K562 (cell line): ENCODE measurements at regions not wholly inside any gene's neighbourhood (a gene's known extent, or its start where the extent isn't known, plus 50 kb on each side); places are given as distances from the start of the nearest gene placed in this dataset.

Experiments
- ATAC-seq: fragments of 200-7000 bp; cut with Tn5 transposase; 3 replicates; pipeline ENCODE4 v1.9.1; 2020; ENCODE audit warnings: moderate library complexity
- BruUV-seq: library from RNA; stranded (reverse); fragments of 400-500 nt; replicated peaks from 2 replicates; lab custom pipeline; 2021; lab: Mats Ljungman, UMichigan
- CTCF ChIA-PET: fragments of 300-600 bp; formaldehyde crosslinking; extraction: SDS; loops from one replicate; lab custom pipeline; 2021; ENCODE audit warnings: low intra/inter-chr PET ratio; lab: Yijun Ruan, JAX
- POLR2A ChIA-PET: fragments of 300-600, 350-650 bp; sonication (Branson Sonifier 250); formaldehyde crosslinking; extraction: SDS; loops from one replicate; lab custom pipeline; 2021; ENCODE audit warnings: antibody characterized with exemption, inconsistent platforms; lab: Yijun Ruan, JAX
- DNase-seq, 4 experiments: peaks; one replicate each; pipeline versions ENCODE4 v3.0.0 to v3.0.0-alpha.2; 2011 to 2018; ENCODE audit warnings: low spot score in 3 of 4, mixed read lengths in 3 of 4; ENCODE audit errors: extremely low read depth in 1 of 4
- FAIRE-seq: peaks from 2 replicates; lab custom pipeline; 2011; peaks lifted over from hg19 to GRCh38; lab: Jason Lieb, UNC
- H2AFZ ChIP-seq: 2 replicates; pipeline ENCODE4 v1.6.0; 2011; ENCODE audit warnings: low read depth, low read length, control low read depth, inconsistent platforms
- H3K27ac ChIP-seq: fragments of 200-600 bp; 3 replicates; pipeline ENCODE4 v1.8.0; 2011; ENCODE audit warnings: low read depth, mild to moderate bottlenecking, control low read depth, inconsistent platforms, low read length, moderate library complexity, mixed read lengths; ENCODE audit errors: extremely low read depth
- H3K27me3 ChIP-seq, 2 experiments: fragments of 300-600 bp in 1 of 2; 2 replicates in 1 of 2; 3 replicates in 1 of 2; pipeline versions ENCODE4 v1.6.0 to v1.8.0; 2011; ENCODE audit warnings: inconsistent platforms in 2 of 2, low read length in 2 of 2, mild to moderate bottlenecking in 1 of 2, mixed read lengths in 1 of 2, moderate library complexity in 1 of 2; ENCODE audit not compliant: control insufficient read depth in 2 of 2, insufficient read depth in 2 of 2
- H3K36me3 ChIP-seq: fragments of 300-600 bp; 3 replicates; pipeline ENCODE4 v1.8.0; 2011; ENCODE audit warnings: mild to moderate bottlenecking, low read length, inconsistent platforms; ENCODE audit not compliant: control insufficient read depth, insufficient read depth
- H3K4me1 ChIP-seq, 2 experiments: fragments of 200-600 bp in 1 of 2; replicated peaks in 1 of 2; 2 replicates in 1 of 2; 3 replicates in 1 of 2; pipeline versions ENCODE4 v1.5.1 to v1.8.0; 2011; ENCODE audit warnings: inconsistent platforms in 2 of 2, low read length in 2 of 2, mild to moderate bottlenecking in 1 of 2, mixed read lengths in 1 of 2, moderate library complexity in 1 of 2; ENCODE audit not compliant: control insufficient read depth in 2 of 2, insufficient read depth in 2 of 2
- H3K4me2 ChIP-seq: 2 replicates; pipeline ENCODE4 v1.6.1; 2011; ENCODE audit warnings: low read length, control low read depth, inconsistent platforms, mixed read lengths; ENCODE audit not compliant: insufficient read depth
- H3K4me3 ChIP-seq: fragments of 200-600 bp; sonication (generic), shearing (Covaris generic); 2 replicates; pipeline ENCODE4 v1.5.1; 2016; ENCODE audit warnings: control low read depth, inconsistent platforms
- H3K79me2 ChIP-seq: fragments of 200-600 bp; 3 replicates; pipeline ENCODE4 v1.8.0; 2011; ENCODE audit warnings: low read length, inconsistent platforms; ENCODE audit not compliant: control insufficient read depth, insufficient read depth
- H3K9ac ChIP-seq, 2 experiments: 2 replicates each; pipeline versions ENCODE4 v1.6.0 to v1.6.1; 2011; ENCODE audit warnings: low read depth in 2 of 2, low read length in 2 of 2, control low read depth in 1 of 2, inconsistent platforms in 1 of 2, mild to moderate bottlenecking in 1 of 2, mixed read lengths in 1 of 2; ENCODE audit not compliant: insufficient read depth in 1 of 2
- H3K9me1 ChIP-seq: one replicate; pipeline ENCODE4 v1.6.0; 2011; ENCODE audit warnings: inconsistent platforms, mild to moderate bottlenecking, low read length, moderate library complexity; ENCODE audit not compliant: control insufficient read depth, insufficient read depth
- H3K9me3 ChIP-seq: replicated peaks from 2 replicates; pipeline ENCODE4 v1.5.1; 2011; ENCODE audit warnings: low read depth, low read length, inconsistent platforms; ENCODE audit not compliant: control insufficient read depth, insufficient read depth
- H4K20me1 ChIP-seq: replicated peaks from 2 replicates; pipeline ENCODE4 v1.6.1; 2011; ENCODE audit warnings: low read length, inconsistent platforms, mixed read lengths; ENCODE audit not compliant: control insufficient read depth, insufficient read depth
- BRF2 ChIP-seq: IDR thresholded peaks from 3 replicates; pipeline ENCODE4 v1.6.1; 2011; ENCODE audit warnings: borderline replicate concordance, mild to moderate bottlenecking; ENCODE audit not compliant: insufficient read length, insufficient read depth
- CBX3 ChIP-seq, 2 experiments: IDR thresholded peaks; 1 replicate in 1 of 2; 2 replicates in 1 of 2; pipeline ENCODE4 v1.6.1; 2012; ENCODE audit warnings: inconsistent platforms in 2 of 2, low read length in 2 of 2, borderline replicate concordance in 1 of 2, control low read depth in 1 of 2
- HDAC2 ChIP-seq: fragments of 450-650 bp; IDR thresholded peaks from 2 replicates; pipeline ENCODE4 v1.6.1; 2016; ENCODE audit warnings: mild to moderate bottlenecking
- IRF1 ChIP-seq: sonication (generic); formaldehyde crosslinking; IDR thresholded peaks from 2 replicates; pipeline ENCODE4 v1.8.0; 2022; ENCODE audit warnings: missing genetic modification reagents, mild to moderate bottlenecking, borderline replicate concordance
- POLR2H ChIP-seq: IDR thresholded peaks from 2 replicates; pipeline ENCODE4 v1.6.1; 2016; ENCODE audit warnings: missing genetic modification characterization, low read depth, mild to moderate bottlenecking, control low read depth, missing compliant biosample characterization, moderate library complexity
- RNF219 ChIP-seq: fragments of 250-450 bp; sonication (Bioruptor Pico); IDR thresholded peaks from 2 replicates; pipeline ENCODE4 v1.5.0; 2022; ENCODE audit warnings: mild to moderate bottlenecking
- ZNF232 ChIP-seq: sonication (generic); formaldehyde crosslinking; IDR thresholded peaks from 2 replicates; pipeline ENCODE4 v1.8.0; 2022; ENCODE audit warnings: mild to moderate bottlenecking, missing genetic modification reagents
- ZNF398 ChIP-seq: fragments of 250-450 bp; sonication (Bioruptor Pico); IDR thresholded peaks from 2 replicates; pipeline ENCODE4 v1.8.0; 2021; ENCODE audit warnings: moderate library complexity, mild to moderate bottlenecking, inconsistent platforms
- WGBS: fragments of 100-300 bp; shearing (Covaris generic); methylation state at CpG from one replicate; pipeline ENCODE4 v1.1.6; 2016; ENCODE audit warnings: low coverage, mixed read lengths; ENCODE audit not compliant: insufficient coverage; ENCODE audit errors: missing lambda C conversion rate; 5-methylcytosine and 5-hydroxymethylcytosine counted together
- in situ Hi-C: fragments of 300-500 bp; cut with MboI; formaldehyde crosslinking; loops from 4 replicates; pipeline ENCODE4 v1.15.0; 2018; ENCODE audit warnings: inconsistent platforms, mixed read lengths
- intact Hi-C: fragments of 100-400 bp; cut with micrococcal nuclease; formaldehyde crosslinking; loops from 2 replicates; pipeline ENCODE4 v1.14.2; 2022

GRCh38 chr13:50531917-50532899, 311.3 kb downstream of the DLEU7 start:
- Histone ChIP-seq H3K9ac (no peak overlapping the region), H3K36me3 (no peaks in the 10 kb centered on the region), H3K4me3 (no peak overlapping the region), H3K27ac (no peak overlapping the region), H3K79me2 (no peaks in the 10 kb centered on the region), H3K9me1 (no peaks in the 10 kb centered on the region), H3K4me1 (peaks cover 4 to 7% of the 10 kb centered on the region in 2 experiments; a peak in 4 of 5 replicates), H3K9me3 (no peaks in the 10 kb centered on the region; the same call in 1 of the 2 replicates), H4K20me1 (no peaks in the 10 kb centered on the region), H2AFZ (no peak overlapping the region), H3K27me3 (no peaks in the 10 kb centered on the region), H3K4me2 (no peak overlapping the region)
- FAIRE-seq (no peak), DNase-seq (no peak), ATAC-seq (no peak)
- ChIA-PET CTCF (no interaction called here), POLR2A (no interaction called here)
- BruUV-seq, result no TSS peak
- 71% methylated on average over 5 of the region's 5 CpGs for WGBS
- intact Hi-C loops, result no loop called here
- in situ Hi-C loops, result no loop called here
- TF ChIP-seq RNF219 (CRISPR knock-in tag) (no peak), BRF2 (no peak), ZNF232 (no peak), ZNF398 (CRISPR knock-in tag) (no peak), CBX3 (IDR thresholded peaks at IDR 0.05; ENCODE audit: borderline replicate concordance in 1 of 2, low read length in 2 of 2) (no peak), HDAC2 (no peak), POLR2H (no peak), IRF1 (CRISPR knock-in tag) (no peak)
